ENCODE measurements at regions not wholly inside any gene's neighbourhood (a gene's known extent, or its start where the extent isn't known, plus 50 kb on each side); places are given as distances from the start of the nearest gene placed in this dataset.

GRCh38 chr16:6690741-6691140 is 641.9 kb upstream of the RBFOX1 start:
- no peak for TF ChIP-seq CTCF (IDR thresholded peaks at IDR 0.05; ENCODE audit: low read depth, low read length)
- DNase-seq (ENCODE audit: low read depth, low spot score): no peak
- Histone ChIP-seq H3K4me3 (ENCODE audit: low read depth, low read length) (no peak overlapping the region), H3K9me3 (ENCODE audit: control insufficient read depth, insufficient read depth, low read length) (peaks cover 11% of the 10 kb centered on the region), H3K27me3 (ENCODE audit: control insufficient read depth, insufficient read depth, low read length) (no peaks in the 10 kb centered on the region), H3K27ac (ENCODE audit: low read depth, low read length) (no peak overlapping the region)
- ChIA-PET POLR2A (no interaction called here), CTCF (no interaction called here)

GRCh38 chr16:6689643-6690042 is 643.0 kb upstream of the RBFOX1 start:
- Histone ChIP-seq H3K27ac (ENCODE audit: low read depth, low read length) (no peak overlapping the region), H3K4me3 (ENCODE audit: low read depth, low read length) (no peak overlapping the region), H3K9me3 (ENCODE audit: control insufficient read depth, insufficient read depth, low read length) (peaks cover 6% of the 10 kb centered on the region; the same call in 1 of the 2 replicates), H3K27me3 (ENCODE audit: control insufficient read depth, insufficient read depth, low read length) (no peaks in the 10 kb centered on the region)
- POLR2A ChIA-PET: no interaction called here
- CTCF ChIA-PET: interaction anchor here (0.6 kb wide), 1 partner anchor 1704 kb away, joined by 4 read pairs; no protein-coding TSS in a partner anchor
- no peak for DNase-seq (ENCODE audit: low read depth, low spot score)
- no peak for TF ChIP-seq CTCF (IDR thresholded peaks at IDR 0.05; ENCODE audit: low read depth, low read length)

- H3K9me3 ChIP-seq (ENCODE audit: control insufficient read depth, insufficient read depth, low read length): peaks cover 3% of the 10 kb centered on the region; the same call in 1 of the 2 replicates
- ChIA-PET POLR2A (no interaction called here), CTCF (no interaction called here)
- no peaks in the 10 kb centered on the region for H3K27me3 ChIP-seq (ENCODE audit: control insufficient read depth, insufficient read depth, low read length)
- no peak for TF ChIP-seq CTCF (IDR thresholded peaks at IDR 0.05; ENCODE audit: low read depth, low read length)
- DNase-seq (ENCODE audit: low read depth, low spot score): no peak
- H3K27ac ChIP-seq (ENCODE audit: low read depth, low read length): no peak overlapping the region
- H3K4me3 ChIP-seq (ENCODE audit: low read depth, low read length): no peak overlapping the region
Measured at GRCh38 chr16:6687593-6687992, 645.1 kb upstream of the RBFOX1 start.

- TF ChIP-seq CTCF (IDR thresholded peaks at IDR 0.05; ENCODE audit: low read depth, low read length): no peak
- CTCF ChIA-PET: no interaction called here
- Histone ChIP-seq H3K27me3 (ENCODE audit: control insufficient read depth, insufficient read depth, low read length) (no peaks in the 10 kb centered on the region), H3K27ac (ENCODE audit: low read depth, low read length) (no peak overlapping the region), H3K4me3 (ENCODE audit: low read depth, low read length) (no peak overlapping the region), H3K9me3 (ENCODE audit: control insufficient read depth, insufficient read depth, low read length) (peaks cover 9% of the 10 kb centered on the region; the same call in 1 of the 2 replicates)
- DNase-seq (ENCODE audit: low read depth, low spot score): no peak
- POLR2A ChIA-PET: no interaction called here
Measured at GRCh38 chr16:6684076-6684673, 648.5 kb upstream of the RBFOX1 start.

GRCh38 chr16:6682142-6682811 is 650.4 kb upstream of the RBFOX1 start:
- no peak for DNase-seq (ENCODE audit: low read depth, low spot score)
- Histone ChIP-seq H3K27me3 (ENCODE audit: control insufficient read depth, insufficient read depth, low read length) (no peaks in the 10 kb centered on the region), H3K27ac (ENCODE audit: low read depth, low read length) (no peak overlapping the region), H3K4me3 (ENCODE audit: low read depth, low read length) (no peak overlapping the region), H3K9me3 (ENCODE audit: control insufficient read depth, insufficient read depth, low read length) (peaks cover 7% of the 10 kb centered on the region; the same call in 1 of the 2 replicates)
- ChIA-PET POLR2A (no interaction called here), CTCF (interaction anchor here (0.6 kb wide), 1 partner anchor 51 kb away, joined by 9 read pairs; no protein-coding TSS in a partner anchor)
- no peak for TF ChIP-seq CTCF (IDR thresholded peaks at IDR 0.05; ENCODE audit: low read depth, low read length)
